T-helper 9 cell (primary cell): ENCODE measurements at regions not wholly inside any gene's neighbourhood (a gene's known extent, or its start where the extent isn't known, plus 50 kb on each side); places are given as distances from the start of the nearest gene placed in this dataset.

Source experiments
- DNase-seq: peaks from one replicate; pipeline ENCODE4 v3.0.0-alpha.2; 2020

DNA sequence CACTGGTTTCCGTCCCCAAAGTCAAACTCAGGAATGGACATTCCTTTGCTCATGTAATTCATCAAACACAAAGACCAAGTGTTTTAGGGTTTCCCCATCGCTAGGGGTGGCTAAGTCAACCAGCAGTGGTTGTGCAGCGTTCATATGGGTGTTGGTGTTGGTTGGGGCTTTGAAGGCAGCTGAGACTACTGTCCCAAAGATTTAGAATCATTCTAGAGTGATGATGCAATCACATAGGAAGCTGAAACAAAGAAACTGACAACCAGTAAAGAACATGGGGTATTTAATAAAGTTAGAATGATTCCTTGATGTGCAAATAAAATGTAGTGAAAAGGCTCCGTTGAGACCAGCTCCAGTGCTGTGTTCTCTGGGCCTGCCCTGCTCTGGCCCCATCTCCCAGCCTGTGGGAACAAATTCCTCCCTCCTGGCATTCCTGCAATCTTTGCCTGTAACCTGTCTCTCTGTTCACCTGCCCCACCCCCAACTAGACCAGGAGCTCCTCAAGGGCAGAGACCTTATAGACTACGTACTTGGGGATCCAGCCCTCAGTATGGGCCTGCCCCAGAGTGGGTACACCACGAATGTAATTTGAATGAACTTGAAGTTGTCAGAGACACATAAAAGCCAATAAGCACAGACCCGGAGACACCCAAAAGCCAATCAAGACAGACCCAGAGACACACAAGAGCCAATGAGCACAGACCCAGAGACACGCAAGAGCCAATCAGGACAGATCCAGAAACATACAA lies 191.7 kb upstream of the TWIST2 start:
- no peak for DNase-seq

DNA sequence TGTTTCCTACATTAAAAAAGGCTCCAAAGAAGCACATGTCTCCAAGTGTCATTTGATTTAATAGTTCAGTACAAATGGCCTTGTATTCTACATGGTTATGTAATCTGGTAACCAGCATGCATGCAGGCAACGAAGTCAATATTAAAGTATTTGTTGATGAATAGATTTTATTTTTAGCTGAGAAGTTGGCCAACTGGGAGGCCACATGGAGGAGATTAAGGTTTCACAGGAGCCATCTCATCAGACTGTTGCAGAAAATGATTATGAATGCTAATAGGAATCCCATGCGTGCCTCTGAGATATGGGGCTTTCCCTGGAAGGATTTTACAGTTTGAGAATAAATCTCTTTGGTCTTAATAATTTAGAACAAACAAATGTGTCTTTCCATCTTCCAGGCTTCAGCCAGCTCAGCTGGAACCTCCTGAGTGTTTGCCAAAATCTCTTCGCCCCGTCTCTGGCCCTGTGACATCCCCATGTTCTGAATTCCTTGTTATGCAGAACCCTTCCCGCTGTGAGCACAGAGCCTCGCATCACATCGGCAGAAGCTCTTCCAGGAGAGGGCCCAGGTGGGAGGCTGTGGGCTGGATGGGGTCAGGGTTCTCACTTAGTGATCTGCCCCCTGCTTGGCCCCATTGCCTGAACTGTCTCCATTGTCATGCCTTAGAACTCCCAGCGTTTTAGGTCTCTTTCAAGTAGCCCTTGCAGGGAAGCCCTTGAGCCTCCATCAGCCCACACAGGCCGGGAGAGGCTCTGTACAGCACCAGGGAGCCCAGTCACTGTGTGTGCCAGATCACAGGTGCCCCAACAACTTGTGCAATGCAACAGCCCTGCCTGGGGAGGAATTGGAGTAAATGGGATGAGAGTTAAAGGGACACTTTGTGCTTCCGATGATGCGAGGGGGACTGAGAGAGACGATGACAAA lies 190.5 kb upstream of the TWIST2 start:
- DNase-seq, result no peak

DNA sequence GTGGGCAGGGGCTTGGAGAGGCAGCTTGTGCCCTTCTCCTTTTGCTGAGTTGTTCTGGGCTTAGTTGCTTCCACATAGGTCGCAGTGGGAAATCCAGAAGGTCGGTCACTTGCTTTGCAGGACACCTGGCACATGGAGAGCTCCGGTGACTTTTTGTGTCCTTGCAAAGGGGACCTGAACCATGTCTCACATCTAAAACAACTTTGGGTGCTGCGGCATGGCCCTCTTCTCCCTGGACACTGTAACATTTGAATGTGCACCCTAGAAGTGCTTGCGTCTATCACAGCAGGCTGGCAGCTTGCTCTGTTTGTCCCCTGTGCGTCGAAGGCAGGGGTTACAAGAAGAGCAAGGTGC lies 189.9 kb upstream of the TWIST2 start:
- DNase-seq, result no peak

DNA sequence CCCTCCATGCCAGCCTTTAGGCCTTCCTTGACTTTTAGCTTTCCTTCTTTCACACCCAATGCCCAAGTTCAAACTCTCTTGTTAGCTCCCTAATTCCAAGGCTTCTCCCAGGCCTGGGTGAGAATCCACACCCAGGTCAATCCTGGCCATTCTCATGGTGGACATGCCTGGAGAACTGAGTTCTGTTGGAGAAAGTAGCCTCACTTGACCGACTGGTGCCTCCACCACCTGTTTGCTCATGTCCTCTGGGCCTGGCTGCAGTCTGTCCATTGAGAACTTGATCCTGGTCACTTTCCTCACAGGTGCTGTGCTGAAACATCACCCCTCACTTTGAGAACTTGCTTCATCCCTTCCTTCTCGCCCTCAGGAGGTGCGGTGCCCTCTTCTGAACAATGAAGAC lies 189.1 kb upstream of the TWIST2 start:
- no peak for DNase-seq

DNA sequence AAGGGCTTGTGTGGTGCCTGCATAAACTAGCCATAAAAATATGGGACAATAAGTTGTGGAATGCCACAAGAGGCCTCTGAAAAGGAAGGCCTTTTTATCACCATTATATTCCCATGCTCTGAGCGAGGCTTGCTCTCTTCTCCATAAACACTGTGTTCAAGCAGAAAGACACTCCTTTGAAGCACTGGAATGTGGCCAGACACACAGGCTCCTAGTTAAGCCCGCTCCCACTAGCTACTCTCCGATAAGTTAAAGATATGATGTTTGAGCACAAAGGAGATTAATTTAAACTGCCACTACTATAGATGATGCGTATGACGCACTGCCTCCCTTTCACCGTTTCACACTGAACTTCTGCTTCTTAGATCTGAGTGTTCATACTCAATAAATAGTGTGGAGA lies 188.7 kb upstream of the TWIST2 start:
- DNase-seq, result no peak

DNA sequence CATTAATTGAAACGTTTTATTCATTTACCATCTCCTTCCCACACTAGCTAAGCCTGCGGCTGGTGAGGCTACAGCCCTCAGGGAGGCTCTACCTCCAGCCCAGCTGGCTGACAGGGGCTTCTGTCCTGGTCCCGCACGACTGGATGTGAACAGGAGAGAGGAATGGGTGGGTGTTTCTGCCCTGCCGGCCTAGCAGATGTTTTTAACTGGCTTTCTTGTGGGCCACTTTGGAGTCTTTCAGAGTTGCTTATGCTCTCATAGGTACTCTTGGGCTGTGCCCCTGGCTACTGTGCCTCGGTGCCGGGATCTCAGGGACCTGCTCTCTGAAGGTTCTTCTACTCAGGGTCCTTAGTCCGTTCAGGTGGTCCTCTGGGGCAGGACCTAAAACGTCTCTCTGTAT lies 184.3 kb upstream of the TWIST2 start:
- DNase-seq, result no peak

DNA sequence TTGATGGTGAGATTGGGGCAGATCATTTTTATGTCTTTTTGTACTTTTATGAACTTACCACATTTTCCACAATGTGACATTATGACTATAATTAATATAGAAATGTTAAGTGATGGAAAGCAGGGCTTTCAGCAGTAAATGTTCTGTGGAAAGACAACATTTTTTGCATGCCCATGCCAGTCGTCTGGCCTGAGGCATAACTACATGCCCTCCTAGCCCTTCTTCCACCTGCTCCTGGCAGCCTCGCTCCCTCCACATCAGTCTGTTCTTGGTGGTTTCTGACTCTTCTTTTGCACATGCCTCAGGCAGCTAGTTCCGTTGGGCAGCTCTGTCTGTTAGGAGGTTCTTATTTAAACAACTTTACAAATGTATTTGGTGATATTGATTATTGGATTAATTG lies 182.0 kb upstream of the TWIST2 start:
- no peak for DNase-seq

DNA sequence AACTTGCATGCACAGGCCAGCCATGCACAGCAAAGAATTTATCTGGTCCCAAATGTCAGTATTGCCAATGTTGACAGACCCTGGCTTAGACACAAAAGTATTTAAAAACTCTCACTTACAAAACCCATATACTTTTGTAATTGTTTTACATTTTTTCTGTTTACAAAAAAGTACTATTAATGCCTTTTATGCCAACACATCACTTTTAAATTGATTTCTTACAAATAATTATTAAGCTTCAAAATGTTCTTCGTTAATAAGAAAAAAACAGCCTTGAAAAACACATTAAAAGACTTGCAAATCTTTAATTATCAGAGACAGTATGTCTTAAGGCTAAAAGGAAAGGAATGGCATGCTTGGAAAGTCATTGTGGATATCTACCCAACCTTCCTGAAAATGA lies 181.3 kb upstream of the TWIST2 start:
- no peak for DNase-seq

DNA sequence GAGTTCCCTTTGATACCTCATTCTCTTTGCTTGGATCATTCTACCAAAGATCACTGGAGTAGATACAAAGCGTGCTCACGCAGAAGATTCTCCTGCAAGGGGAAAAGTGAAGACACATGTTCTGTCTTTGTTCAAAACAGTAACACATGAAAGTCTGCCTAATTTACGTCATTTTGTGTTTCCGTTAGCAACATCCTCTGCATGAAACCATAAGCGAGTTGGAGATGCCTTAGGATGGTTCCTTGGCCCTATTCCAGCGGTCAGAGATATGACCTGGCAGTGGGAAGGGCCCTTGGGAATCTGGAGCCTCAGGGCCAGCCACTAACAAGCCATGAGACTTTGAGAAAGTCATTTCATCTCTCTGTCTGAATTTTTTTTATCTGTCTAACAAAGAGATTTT lies 180.9 kb upstream of the TWIST2 start:
- DNase-seq, result no peak

DNA sequence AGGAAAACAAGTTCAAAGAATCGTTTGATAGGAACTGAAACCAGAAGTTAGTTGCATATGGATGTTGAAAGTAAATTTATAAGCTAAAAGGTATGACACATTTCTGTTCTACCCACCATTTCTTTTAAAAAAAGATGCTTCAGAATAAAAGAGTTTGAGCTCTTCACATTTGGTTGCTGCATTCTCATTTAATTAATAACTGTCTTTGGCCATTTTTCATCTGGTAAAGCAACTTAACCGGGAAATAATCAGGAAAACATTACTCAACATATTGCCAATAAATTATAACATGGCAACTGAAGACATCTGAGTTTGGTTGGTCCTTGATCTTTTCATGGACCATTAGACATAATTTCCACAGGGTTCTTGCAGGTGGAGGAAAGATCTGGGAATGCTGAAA lies 180.2 kb upstream of the TWIST2 start:
- no peak for DNase-seq

DNA sequence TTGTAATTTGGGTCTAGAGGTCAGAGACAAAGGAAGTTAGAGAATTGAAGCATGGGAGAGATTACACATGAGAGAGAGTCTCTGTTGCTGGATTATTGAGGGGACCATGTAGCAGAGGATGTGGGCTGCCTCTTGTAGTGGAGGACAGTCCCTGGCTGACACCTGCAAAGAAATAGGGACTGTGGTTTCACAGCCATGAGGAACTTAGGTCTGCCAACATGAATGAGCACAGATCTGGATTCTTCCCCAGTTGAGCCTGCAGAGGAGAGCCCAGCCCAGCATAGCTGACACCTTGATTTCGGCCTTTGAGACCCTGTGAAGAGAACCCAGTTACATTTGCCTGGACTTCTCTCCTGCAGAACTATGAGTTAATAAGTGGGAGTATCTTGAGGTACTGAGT lies 179.5 kb upstream of the TWIST2 start:
- DNase-seq, result no peak

DNA sequence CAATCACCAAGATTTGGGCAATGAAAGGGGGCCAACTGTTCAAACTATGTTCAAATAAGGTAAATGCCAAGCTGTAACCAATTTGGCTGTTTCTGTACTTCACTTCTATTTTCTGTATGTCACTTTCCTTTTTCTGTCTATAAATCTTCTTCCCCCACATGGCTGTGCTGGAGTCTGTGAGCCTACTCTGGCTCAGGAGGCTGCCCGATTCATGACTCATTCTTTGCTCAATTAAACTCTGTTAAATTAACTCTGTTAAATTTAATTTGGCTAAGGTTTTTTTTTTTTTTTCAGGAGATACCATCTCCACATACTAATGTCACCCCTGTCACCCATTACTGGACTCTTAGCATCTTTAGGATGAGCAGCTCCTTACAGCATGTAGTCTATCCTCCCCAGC lies 178.8 kb upstream of the TWIST2 start:
- DNase-seq, result no peak

DNA sequence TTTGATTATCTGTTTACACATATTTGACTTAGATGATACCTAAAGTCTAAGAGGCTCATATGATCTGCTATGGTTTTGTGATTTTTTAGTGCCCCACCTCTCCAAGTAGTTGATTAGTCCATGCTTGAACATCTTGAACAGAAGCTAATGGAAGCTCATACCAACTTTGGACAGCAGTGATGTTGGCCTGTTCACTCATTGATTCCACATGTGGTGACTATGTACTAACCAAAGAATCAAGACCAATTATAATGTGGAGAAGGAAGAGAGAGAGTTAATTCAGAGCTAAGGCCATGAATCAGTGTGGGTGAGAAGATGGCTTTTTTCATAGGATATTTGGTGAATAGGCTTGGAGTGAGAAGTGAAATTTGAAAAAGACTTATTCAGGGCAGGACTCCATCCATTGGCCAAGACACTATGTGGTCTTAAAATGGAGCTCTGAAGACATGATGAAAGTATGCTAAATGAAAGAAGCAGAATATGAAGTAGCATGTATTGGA lies 178.3 kb upstream of the TWIST2 start:
- no peak for DNase-seq

DNA sequence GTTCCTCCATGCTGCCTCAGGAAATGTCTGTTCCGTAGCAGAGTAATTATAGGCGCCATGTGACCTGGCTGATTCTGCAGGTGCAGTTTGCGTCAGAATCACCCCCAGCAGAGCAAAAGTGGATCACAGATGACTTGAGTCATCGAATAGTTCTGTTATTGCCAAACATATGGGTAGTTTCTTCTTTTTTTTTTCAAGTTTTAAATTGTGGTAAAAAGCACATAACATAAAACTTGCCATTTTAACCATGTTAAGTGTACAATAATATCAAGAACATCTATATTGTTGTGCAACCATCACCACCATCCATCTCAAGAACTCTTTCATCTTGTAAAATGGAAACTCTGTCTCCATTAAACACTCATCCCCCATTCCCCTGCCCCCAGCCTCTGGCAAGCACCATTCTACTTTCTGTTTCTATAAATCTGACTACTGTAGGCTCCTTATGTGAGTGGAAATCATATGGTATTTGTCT lies 177.7 kb upstream of the TWIST2 start:
- DNase-seq, result no peak

DNA sequence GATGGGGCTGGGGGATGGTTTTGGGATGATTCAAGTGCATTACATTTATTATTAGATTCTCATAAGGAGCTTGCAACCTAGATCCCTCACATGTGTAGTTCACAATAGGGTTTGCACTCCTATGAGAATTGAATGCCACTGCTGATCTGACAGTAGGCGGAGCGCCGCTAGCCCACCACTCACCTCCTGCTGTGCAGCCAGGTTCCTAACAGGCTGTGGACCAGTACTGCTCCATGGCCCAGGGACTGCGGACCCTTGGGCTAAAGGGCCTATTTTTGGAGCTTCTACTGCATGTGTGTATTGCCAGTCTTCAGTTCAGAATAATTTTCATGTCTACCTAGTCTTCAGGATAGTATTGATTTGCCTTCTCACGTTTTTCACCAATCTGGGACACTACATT lies 165.3 kb upstream of the TWIST2 start:
- no peak for DNase-seq

DNA sequence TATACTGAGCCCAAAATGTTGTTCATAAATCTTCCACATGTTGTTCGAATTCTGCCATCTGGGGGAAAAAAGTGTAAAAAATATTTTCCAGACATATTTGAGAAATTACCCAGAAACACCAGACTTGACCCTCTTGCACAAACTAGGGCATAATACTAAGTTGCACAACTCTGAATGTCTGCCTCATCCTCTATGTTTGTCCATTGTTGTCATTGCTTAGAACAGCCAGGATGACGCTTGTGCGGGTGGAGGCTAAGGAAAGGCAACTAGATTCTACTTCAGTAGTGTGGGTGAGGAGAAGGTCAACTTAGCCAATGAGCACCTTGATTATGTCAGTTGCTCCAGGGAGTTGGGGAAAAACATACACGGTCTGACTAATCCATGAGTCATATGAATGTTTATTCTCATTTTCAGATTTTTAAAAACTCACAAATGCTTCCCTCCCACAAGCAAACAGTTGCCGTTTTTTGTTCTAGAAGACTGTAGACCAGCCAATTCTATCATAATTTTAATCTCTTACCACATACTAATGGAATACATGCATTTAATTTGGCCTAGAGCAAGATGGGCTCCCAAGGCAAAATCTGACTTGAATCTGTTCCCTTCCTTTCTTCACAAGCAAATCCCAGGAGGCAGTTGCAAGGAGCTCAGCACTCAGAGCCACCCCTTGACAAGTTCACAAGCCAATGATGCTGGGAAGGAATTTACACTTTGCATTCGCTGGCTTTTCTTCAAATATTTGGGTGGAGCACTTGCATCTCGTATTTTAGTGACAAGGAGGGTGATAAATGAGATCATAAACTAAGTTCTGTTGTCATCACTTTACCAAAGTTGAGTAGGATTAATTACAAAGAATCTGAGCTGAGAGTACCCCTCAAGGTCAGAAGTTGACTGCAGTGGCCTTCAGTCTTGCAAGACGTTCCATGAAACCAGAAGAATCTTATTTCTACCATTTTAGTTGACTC lies 163.2 kb upstream of the TWIST2 start:
- no peak for DNase-seq

DNA sequence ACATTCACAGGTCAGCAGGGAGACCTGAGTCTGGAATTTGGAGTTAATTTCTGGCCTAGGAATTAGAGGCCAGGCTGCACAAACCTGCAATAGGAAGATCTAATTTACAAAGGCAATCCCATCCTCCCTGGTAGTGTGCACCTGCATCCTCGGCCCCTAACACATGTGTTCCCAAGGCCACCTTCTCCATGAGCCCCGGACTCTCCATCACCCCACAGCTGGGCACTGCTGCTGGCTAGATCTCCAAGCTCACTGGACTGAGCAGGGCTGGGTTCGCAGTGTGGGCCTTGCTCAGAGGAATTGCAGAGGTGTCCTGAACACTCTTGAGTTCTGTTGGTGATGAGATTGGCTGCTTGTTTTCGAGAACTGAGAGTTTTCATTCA lies 162.6 kb upstream of the TWIST2 start:
- DNase-seq, result no peak

DNA sequence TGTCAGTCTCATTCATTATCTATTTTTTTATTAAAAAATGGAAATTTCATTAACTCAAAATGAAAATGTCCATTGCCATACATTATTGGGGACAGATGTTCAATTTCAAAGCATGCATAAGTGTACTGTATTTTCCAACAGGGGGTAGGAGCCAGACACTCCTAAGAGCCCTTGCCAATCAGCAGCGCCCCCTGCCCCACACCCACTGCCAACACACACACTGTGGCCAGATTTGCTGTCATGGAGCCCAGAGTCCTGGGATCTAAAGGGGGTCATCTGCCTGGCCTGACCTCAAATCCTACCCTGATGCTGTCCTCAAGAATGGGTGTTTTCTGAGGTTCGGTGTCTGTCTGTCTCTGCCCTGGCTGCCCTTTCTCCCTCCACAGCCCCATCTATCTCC lies 162.2 kb upstream of the TWIST2 start:
- no peak for DNase-seq

DNA sequence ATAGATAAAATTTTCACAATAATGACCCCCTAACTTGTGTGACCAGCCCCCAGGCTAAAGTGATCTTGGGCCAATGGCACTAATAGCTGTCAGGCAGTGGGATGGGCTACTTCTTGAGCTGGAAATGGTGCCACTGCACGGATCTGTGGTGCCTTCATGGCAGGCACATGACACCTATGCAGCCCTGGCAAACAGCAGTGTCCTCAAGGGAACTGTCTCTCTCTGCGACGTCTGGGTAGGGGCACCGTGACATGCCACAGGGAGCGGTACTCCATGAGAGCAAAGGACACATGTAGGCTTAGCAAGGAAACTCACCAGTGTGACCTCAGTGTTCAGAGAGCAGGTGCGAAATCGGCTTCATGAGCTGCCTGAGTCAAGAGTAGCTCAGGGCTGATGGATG lies 161.7 kb upstream of the TWIST2 start:
- DNase-seq, result no peak

DNA sequence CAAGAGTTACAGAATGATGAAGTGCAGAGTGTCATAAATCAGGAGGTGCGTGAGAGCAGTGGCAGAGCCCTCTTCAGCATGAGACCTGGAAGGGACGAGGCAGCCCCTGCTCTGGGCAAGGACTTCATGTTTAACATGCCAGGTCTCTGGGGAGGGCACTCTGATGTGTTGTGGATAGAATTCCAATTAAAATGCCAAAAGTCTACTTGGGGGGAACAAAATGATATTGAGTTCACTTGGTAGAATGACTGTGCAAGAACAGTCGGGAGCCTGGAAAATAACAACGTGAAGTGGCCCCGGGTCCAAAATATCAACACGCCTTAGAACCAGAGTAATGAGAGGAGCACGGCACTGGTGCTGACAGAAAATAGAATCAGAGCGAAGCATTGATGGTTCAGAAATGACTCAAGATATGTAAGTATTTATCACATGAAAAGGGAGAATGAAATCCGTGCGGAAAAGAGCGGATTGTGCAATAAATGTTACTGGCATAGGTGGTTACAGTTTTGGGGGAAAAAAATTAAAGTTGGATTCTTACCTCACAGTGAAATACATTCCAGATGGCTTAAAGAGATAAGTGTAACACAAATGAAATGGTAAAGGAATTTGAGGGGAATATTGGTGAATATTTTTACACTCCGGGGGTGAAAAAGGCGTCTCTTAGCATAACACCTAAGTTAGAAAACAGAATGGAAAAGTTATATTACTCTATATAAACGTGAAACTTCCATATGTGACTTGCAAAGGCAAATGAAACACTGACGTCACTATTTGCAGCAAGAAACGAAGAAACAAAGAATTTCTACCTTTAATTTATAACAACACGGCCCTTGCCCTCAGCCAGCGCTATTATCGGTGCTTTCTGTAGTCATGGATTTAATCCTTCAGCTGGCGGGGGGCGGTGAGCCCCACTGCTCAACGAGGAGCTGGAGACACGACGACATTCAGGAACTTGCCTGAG lies 159.4 kb upstream of the TWIST2 start:
- no peak for DNase-seq

DNA sequence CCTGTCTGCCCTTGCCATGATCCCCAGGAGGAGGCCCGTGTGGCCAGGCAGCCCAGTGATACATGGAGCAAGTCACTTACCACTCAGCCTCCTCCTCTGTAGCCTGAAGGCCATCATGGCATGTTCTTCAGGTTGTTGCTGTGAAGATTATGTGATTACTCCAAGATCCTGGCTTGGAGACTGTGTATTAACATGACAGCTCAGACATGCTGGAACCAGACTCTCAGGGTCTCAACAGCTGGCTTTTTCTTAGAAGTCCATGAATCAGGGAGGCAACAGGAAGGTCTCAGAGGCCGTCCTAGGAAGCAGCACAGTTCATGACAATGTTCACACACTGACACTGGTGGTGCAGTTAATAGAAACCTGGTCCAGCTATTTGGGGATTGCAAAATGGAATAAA lies 158.6 kb upstream of the TWIST2 start:
- DNase-seq, result no peak
